Mesenchymal stem cell (in vitro differentiated cells and primary cell): ENCODE measurements at regions not wholly inside any gene's neighbourhood (a gene's known extent, or its start where the extent isn't known, plus 50 kb on each side); places are given as distances from the start of the nearest gene placed in this dataset.

Source experiments
- DNase-seq: peaks from one replicate; pipeline ENCODE4 v3.0.0-alpha.2; 2013
- H2AFZ ChIP-seq: one replicate; pipeline ENCODE4 v1.6.1; 2013; ENCODE audit warnings: low read depth, mild to moderate bottlenecking, control low read depth, inconsistent platforms, low read length, moderate library complexity
- H2AK5ac ChIP-seq: 2 replicates; pipeline ENCODE4 v1.6.1; 2013; ENCODE audit warnings: low read length, moderate library complexity, mild to moderate bottlenecking, inconsistent platforms; ENCODE audit not compliant: severe bottlenecking
- H2BK120ac ChIP-seq: one replicate; pipeline ENCODE4 v1.6.1; 2013; ENCODE audit warnings: low read depth, mild to moderate bottlenecking, inconsistent platforms, low read length, moderate library complexity
- H2BK12ac ChIP-seq, 2 experiments: one replicate each; pipeline ENCODE4 v1.6.1; 2013; ENCODE audit warnings: inconsistent platforms in 2 of 2, low read length in 2 of 2, mild to moderate bottlenecking in 2 of 2, moderate library complexity in 2 of 2, control low read depth in 1 of 2
- H2BK15ac ChIP-seq: one replicate; pipeline ENCODE4 v1.6.1; 2013; ENCODE audit warnings: mild to moderate bottlenecking, low read depth, inconsistent platforms; ENCODE audit not compliant: poor library complexity, severe bottlenecking
- H2BK5ac ChIP-seq: 2 replicates; pipeline ENCODE4 v1.6.1; 2013; ENCODE audit warnings: low read depth, mild to moderate bottlenecking, low read length, control low read depth, inconsistent platforms; ENCODE audit not compliant: poor library complexity, severe bottlenecking
- H3K14ac ChIP-seq, 2 experiments: one replicate each; pipeline ENCODE4 v1.6.1; 2013; ENCODE audit warnings: inconsistent platforms in 2 of 2, low read length in 2 of 2, control low read depth in 1 of 2, mild to moderate bottlenecking in 1 of 2, moderate library complexity in 1 of 2
- H3K18ac ChIP-seq, 2 experiments: one replicate each; pipeline ENCODE4 v1.6.1; 2013; ENCODE audit warnings: inconsistent platforms in 2 of 2, low read length in 2 of 2, control low read depth in 1 of 2, low read depth in 1 of 2, mild to moderate bottlenecking in 1 of 2
- H3K23ac ChIP-seq, 2 experiments: one replicate each; pipeline ENCODE4 v1.6.1; 2013; ENCODE audit warnings: inconsistent platforms in 2 of 2, low read length in 2 of 2, mild to moderate bottlenecking in 2 of 2, moderate library complexity in 2 of 2, control low read depth in 1 of 2
- H3K27ac ChIP-seq: 2 replicates; pipeline ENCODE4 v1.5.1; 2013; ENCODE audit warnings: mild to moderate bottlenecking, moderate library complexity, low read length, control low read depth, inconsistent platforms; ENCODE audit not compliant: poor library complexity, severe bottlenecking
- H3K27me3 ChIP-seq, 2 experiments: 2 replicates each; pipeline versions ENCODE4 v1.6.1 to v1.7.0; 2013; ENCODE audit warnings: low read length in 2 of 2, mild to moderate bottlenecking in 2 of 2, moderate library complexity in 2 of 2, control low read depth in 1 of 2, inconsistent platforms in 1 of 2; ENCODE audit not compliant: control insufficient read depth in 1 of 2, insufficient read depth in 1 of 2
- H3K36me3 ChIP-seq, 2 experiments: 2 replicates each; pipeline versions ENCODE4 v1.6.1 to v1.7.0; 2013; ENCODE audit warnings: low read length in 2 of 2, control low read depth in 1 of 2, inconsistent platforms in 1 of 2, low read depth in 1 of 2, mild to moderate bottlenecking in 1 of 2; ENCODE audit not compliant: insufficient read depth in 2 of 2, control insufficient read depth in 1 of 2
- H3K4ac ChIP-seq, 2 experiments: one replicate each; pipeline ENCODE4 v1.6.1; 2013; ENCODE audit warnings: inconsistent platforms in 2 of 2, low read length in 2 of 2, mild to moderate bottlenecking in 2 of 2, moderate library complexity in 2 of 2, control low read depth in 1 of 2, low read depth in 1 of 2
- H3K4me1 ChIP-seq: 2 replicates; pipeline ENCODE4 v1.6.1; 2013; ENCODE audit warnings: low read depth, low read length, control low read depth; ENCODE audit not compliant: control insufficient read depth, insufficient read depth
- H3K4me2 ChIP-seq: 2 replicates; pipeline ENCODE4 v1.6.1; 2013; ENCODE audit warnings: low read length, mild to moderate bottlenecking, inconsistent platforms; ENCODE audit not compliant: poor library complexity, severe bottlenecking
- H3K4me3 ChIP-seq, 2 experiments: 2 replicates each; pipeline versions ENCODE4 v1.5.1 to v1.7.0; 2013; ENCODE audit warnings: low read length in 2 of 2, mild to moderate bottlenecking in 2 of 2, control low read depth in 1 of 2, low read depth in 1 of 2; ENCODE audit not compliant: insufficient read depth in 1 of 2
- H3K79me1 ChIP-seq: replicated peaks from 2 replicates; pipeline ENCODE4 v1.6.1; 2013; ENCODE audit warnings: mild to moderate bottlenecking, control low read depth, low read length, inconsistent platforms; ENCODE audit not compliant: poor library complexity, severe bottlenecking
- H3K9ac ChIP-seq: 2 replicates; pipeline ENCODE4 v1.7.0; 2013; ENCODE audit warnings: mild to moderate bottlenecking, low read length, moderate library complexity
- H3K9me3 ChIP-seq: 2 replicates; pipeline ENCODE4 v1.7.0; 2013; ENCODE audit warnings: mild to moderate bottlenecking, low read length; ENCODE audit not compliant: control insufficient read depth
- H4K8ac ChIP-seq: one replicate; pipeline ENCODE4 v1.6.1; 2013; ENCODE audit warnings: inconsistent platforms, mild to moderate bottlenecking, low read length, moderate library complexity
- H4K91ac ChIP-seq: one replicate; pipeline ENCODE4 v1.6.1; 2013; ENCODE audit warnings: mild to moderate bottlenecking, low read length, inconsistent platforms
- WGBS: methylation state at CpG from one replicate; pipeline ENCODE4 v1.1.7; 2013; ENCODE audit warnings: mixed read lengths; 5-methylcytosine and 5-hydroxymethylcytosine counted together

DNA sequence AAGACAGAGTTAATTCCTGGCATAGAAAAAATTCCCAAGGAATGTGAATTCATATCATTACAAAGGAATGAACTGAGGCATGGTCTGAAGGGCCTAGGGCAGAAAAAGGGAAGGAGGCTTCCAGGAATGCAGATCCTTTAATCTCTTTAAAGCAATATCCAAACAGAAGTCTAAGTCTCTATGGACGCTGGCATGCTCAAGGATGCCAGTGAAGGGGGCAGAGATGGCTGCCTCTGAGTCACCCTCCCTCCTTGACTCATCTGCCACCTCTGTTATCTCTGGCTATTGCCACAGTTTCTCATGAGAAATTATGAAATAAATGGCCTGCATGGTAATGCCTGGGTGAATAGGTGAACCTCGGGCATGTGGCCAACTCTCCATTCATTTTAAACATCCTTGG is 96.3 kb upstream of the BCL6 start:
- Histone ChIP-seq H2AK5ac (no peak overlapping the region), H2BK120ac (no peak overlapping the region), H4K91ac (no peak overlapping the region), H2AFZ (no peak overlapping the region), H3K23ac (no peak overlapping the region), H3K9me3 (no peaks in the 10 kb centered on the region), H3K4ac (no peak overlapping the region), H4K8ac (no peak overlapping the region), H2BK12ac (no peak overlapping the region), H3K79me1 (no peaks in the 10 kb centered on the region), H3K4me2 (no peak overlapping the region), H2BK5ac (no peak overlapping the region), H3K27ac (no peak overlapping the region), H2BK15ac (no peak overlapping the region), H3K4me1 (peaks cover 5% of the 10 kb centered on the region), H3K18ac (no peak overlapping the region), H3K9ac (no peak overlapping the region), H3K14ac (no peak overlapping the region), H3K4me3 (no peak overlapping the region), H3K27me3 (no peaks in the 10 kb centered on the region), H3K36me3 (no peaks in the 10 kb centered on the region)
- 59% methylated on average over 2 of the region's 2 CpGs for WGBS
- peak; percentile 28 for DNase-seq

DNA sequence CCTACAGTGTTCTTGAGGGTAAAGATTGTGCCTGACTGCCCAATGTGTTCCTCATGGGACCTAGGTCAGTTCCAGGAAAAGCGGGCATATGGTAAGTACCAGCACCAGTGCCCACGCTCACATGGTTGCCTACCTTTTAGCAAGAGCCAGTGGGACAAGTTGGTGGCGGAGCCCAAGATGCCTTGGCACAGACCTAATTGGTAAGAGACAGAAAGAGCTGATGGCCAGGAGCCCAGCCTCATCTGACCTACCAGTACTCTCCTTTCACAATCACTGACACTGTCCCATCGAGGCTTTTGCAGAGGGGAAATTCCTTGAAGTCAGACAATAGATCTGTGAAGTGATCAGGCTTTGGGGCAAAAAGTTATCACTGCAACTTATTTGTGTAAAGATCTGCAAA is 98.4 kb upstream of the BCL6 start:
- Histone ChIP-seq H2BK5ac (no peak overlapping the region), H3K9ac (no peak overlapping the region), H4K8ac (no peak overlapping the region), H2BK15ac (no peak overlapping the region), H3K23ac (no peak overlapping the region), H3K4me2 (no peak overlapping the region), H3K27me3 (no peaks in the 10 kb centered on the region), H3K27ac (no peak overlapping the region), H3K36me3 (no peaks in the 10 kb centered on the region), H2AK5ac (no peak overlapping the region), H2AFZ (no peak overlapping the region), H3K18ac (no peak overlapping the region), H3K14ac (no peak overlapping the region), H3K79me1 (no peaks in the 10 kb centered on the region), H3K4ac (no peak overlapping the region), H2BK120ac (no peak overlapping the region), H2BK12ac (no peak overlapping the region), H3K4me1 (no peaks in the 10 kb centered on the region), H4K91ac (no peak overlapping the region), H3K9me3 (no peaks in the 10 kb centered on the region), H3K4me3 (no peak overlapping the region)
- 97% methylated on average over 4 of the region's 4 CpGs for WGBS
- DNase-seq = no peak

DNA sequence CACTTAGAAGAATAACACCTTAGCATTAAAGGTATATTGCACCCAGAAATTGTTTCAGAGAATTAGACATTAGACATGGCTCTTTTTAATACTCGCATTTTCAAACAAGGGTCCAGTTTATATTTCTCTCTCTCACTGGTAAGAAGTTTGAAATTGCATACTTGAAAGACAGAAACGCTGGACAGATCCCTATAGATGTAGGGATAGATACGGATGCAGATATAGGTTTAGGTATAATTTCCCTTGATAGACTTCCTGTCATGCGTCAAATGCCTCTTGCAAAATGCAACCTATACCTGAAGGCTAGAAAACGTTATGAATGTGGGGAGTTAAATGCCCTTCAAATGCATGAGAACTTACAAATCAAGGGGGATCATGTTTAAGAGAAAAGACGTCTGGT is 99.4 kb upstream of the BCL6 start:
- Histone ChIP-seq H3K9ac (no peak overlapping the region), H2AFZ (no peak overlapping the region), H3K4me1 (no peaks in the 10 kb centered on the region), H3K27me3 (no peaks in the 10 kb centered on the region), H4K91ac (no peak overlapping the region), H2BK12ac (no peak overlapping the region), H4K8ac (no peak overlapping the region), H3K4ac (no peak overlapping the region), H3K79me1 (no peaks in the 10 kb centered on the region), H2BK15ac (no peak overlapping the region), H3K27ac (no peak overlapping the region), H3K4me2 (no peak overlapping the region), H3K23ac (no peak overlapping the region), H3K4me3 (no peak overlapping the region), H3K18ac (no peak overlapping the region), H2AK5ac (no peak overlapping the region), H3K36me3 (no peaks in the 10 kb centered on the region), H2BK120ac (no peak overlapping the region), H2BK5ac (no peak overlapping the region), H3K9me3 (no peaks in the 10 kb centered on the region), H3K14ac (no peak overlapping the region)
- 61% methylated on average over 5 of the region's 6 CpGs for WGBS
- DNase-seq = no peak

DNA sequence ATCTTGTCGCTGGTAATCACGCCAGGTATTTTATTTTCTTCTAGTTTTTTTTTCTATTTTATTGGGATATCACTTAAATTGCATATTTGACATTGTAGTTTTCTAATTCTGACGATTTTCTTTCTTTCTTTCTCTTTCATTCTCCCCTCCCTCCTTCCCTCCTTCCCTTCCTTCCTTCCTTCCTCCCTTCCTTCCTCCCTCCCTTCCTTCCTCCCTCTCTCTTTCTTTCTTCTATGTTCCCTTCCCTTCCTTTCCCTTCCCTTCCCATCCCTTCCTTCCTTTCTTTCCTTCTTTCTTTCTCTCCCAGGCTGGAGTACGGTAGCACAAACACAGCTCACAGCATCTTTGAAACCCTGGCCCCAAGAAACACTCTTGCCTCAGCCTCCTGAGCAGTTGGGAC is 100.6 kb upstream of the BCL6 start:
- H2AK5ac ChIP-seq = no peak overlapping the region
- no peak overlapping the region for H2BK15ac ChIP-seq
- H2AFZ ChIP-seq = no peak overlapping the region
- no peak overlapping the region for H3K18ac ChIP-seq
- H2BK12ac ChIP-seq = no peak overlapping the region
- no peak overlapping the region for H3K4me2 ChIP-seq
- no peak overlapping the region for H3K23ac ChIP-seq
- no peak overlapping the region for H3K4me3 ChIP-seq
- no peak overlapping the region for H4K8ac ChIP-seq
- H2BK120ac ChIP-seq = no peak overlapping the region
- no peak overlapping the region for H3K4ac ChIP-seq
- H3K9ac ChIP-seq = no peak overlapping the region
- no peaks in the 10 kb centered on the region for H3K4me1 ChIP-seq
- no peak overlapping the region for H3K27ac ChIP-seq
- DNase-seq = no peak
- no peak overlapping the region for H4K91ac ChIP-seq
- H3K14ac ChIP-seq = no peak overlapping the region
- no peak overlapping the region for H2BK5ac ChIP-seq
- H3K36me3 ChIP-seq = no peaks in the 10 kb centered on the region
- no peaks in the 10 kb centered on the region for H3K79me1 ChIP-seq
- H3K27me3 ChIP-seq = no peaks in the 10 kb centered on the region
- 71% methylated on average over 2 of the region's 4 CpGs for WGBS
- H3K9me3 ChIP-seq = no peaks in the 10 kb centered on the region
